ENCODE measurements at regions not wholly inside any gene's neighbourhood (a gene's known extent, or its start where the extent isn't known, plus 50 kb on each side); places are given as distances from the start of the nearest gene placed in this dataset.
"Not testable (repeated sequence)": the region's sequence is repeated elsewhere in the genome, so short reads cannot be mapped to it uniquely, and the experiment has no call there.

- Histone ChIP-seq H3K36me3 (ENCODE audit: insufficient read depth in 1 of 2, low read depth in 1 of 2) (no peaks in the 10 kb centered on the region), H3K27ac (no peak overlapping the region), H3K4me1 (no peaks in the 10 kb centered on the region), H3K9me3 (no peaks in the 10 kb centered on the region), H3K27me3 (ENCODE audit: insufficient read depth in 3 of 3, low read length in 2 of 3) (no peaks in the 10 kb centered on the region), H3K4me3 (no peak overlapping the region)
- no peak for TF ChIP-seq CTCF (IDR thresholded peaks at IDR 0.05)
- DNase-seq (no peak), ATAC-seq (no peak)
- intact Hi-C loops (cut with DNase I): no loop called here
- WGBS, 3 donors: 66 to 74% (median 69%) methylated on average over 5 of the region's 5 CpGs
These were observed 194.2 kb downstream of the EBLN2 start for GRCh38 chr3:73255609-73256029.

- Histone ChIP-seq H3K4me1 (no peaks in the 10 kb centered on the region), H3K27me3 (ENCODE audit: insufficient read depth in 3 of 3, low read length in 2 of 3) (no peaks in the 10 kb centered on the region), H3K36me3 (ENCODE audit: insufficient read depth in 1 of 2, low read depth in 1 of 2) (no peaks in the 10 kb centered on the region), H3K9me3 (no peaks in the 10 kb centered on the region), H3K4me3 (no peak overlapping the region), H3K27ac (no peak overlapping the region)
- no peak for ATAC-seq
- no peak for DNase-seq
- 83 to 91% (median 83%) methylated on average over 4 of the region's 4 CpGs for WGBS, 3 donors
- no peak for TF ChIP-seq CTCF (IDR thresholded peaks at IDR 0.05)
- intact Hi-C loops (cut with DNase I): no loop called here
These were observed 195.7 kb downstream of the EBLN2 start for GRCh38 chr3:73257186-73257585.

GRCh38 chr3:73258057-73258456 is 196.6 kb downstream of the EBLN2 start:
- Histone ChIP-seq H3K9me3 (no peaks in the 10 kb centered on the region), H3K4me3 (no peak overlapping the region), H3K36me3 (ENCODE audit: insufficient read depth in 1 of 2, low read depth in 1 of 2) (no peaks in the 10 kb centered on the region), H3K27ac (no peak overlapping the region), H3K4me1 (no peaks in the 10 kb centered on the region), H3K27me3 (ENCODE audit: insufficient read depth in 3 of 3, low read length in 2 of 3) (no peaks in the 10 kb centered on the region)
- ATAC-seq (no peak), DNase-seq (no peak)
- no peak for TF ChIP-seq CTCF (IDR thresholded peaks at IDR 0.05)
- 81 to 87% (median 83%) methylated on average over 4 of the region's 4 CpGs for WGBS, 3 donors
- intact Hi-C loops (cut with DNase I): no loop called here

- H3K4me1 ChIP-seq: no peaks in the 10 kb centered on the region
- 26 to 56% (median 53%) methylated on average over 2 of the region's 2 CpGs for WGBS, 3 donors
- TF ChIP-seq CTCF (IDR thresholded peaks at IDR 0.05): no peak
- intact Hi-C loops (cut with DNase I): no loop called here
- H3K36me3 ChIP-seq (ENCODE audit: insufficient read depth in 1 of 2, low read depth in 1 of 2): no peaks in the 10 kb centered on the region
- H3K27me3 ChIP-seq (ENCODE audit: insufficient read depth in 3 of 3, low read length in 2 of 3): no peaks in the 10 kb centered on the region
- H3K4me3 ChIP-seq: no peak overlapping the region
- DNase-seq: no peak
- no peak for ATAC-seq
- H3K27ac ChIP-seq: no peak overlapping the region
- no peaks in the 10 kb centered on the region for H3K9me3 ChIP-seq
These were observed 197.8 kb downstream of the EBLN2 start for GRCh38 chr3:73259291-73259690.

- no peaks in the 10 kb centered on the region for H3K9me3 ChIP-seq
- no peak for ATAC-seq
- intact Hi-C loops (cut with DNase I): no loop called here
These were observed 198.4 kb downstream of the EBLN2 start for GRCh38 chr3:73259856-73260255.

GRCh38 chr3:73266558-73266957 is 205.1 kb downstream of the EBLN2 start:
- H3K27ac ChIP-seq; H3K4me3 ChIP-seq; ATAC-seq; H3K36me3 ChIP-seq (ENCODE audit: insufficient read depth in 1 of 2, low read depth in 1 of 2); H3K9me3 ChIP-seq; intact Hi-C loops (cut with DNase I); H3K4me1 ChIP-seq; H3K27me3 ChIP-seq (ENCODE audit: insufficient read depth in 3 of 3, low read length in 2 of 3); DNase-seq: not testable (repeated sequence)
- 91 to 100% (median 95%) methylated on average over 1 of the region's 1 CpG for WGBS, 3 donors

More at GRCh38 chr3:73259856-73260255, 198.4 kb downstream of the EBLN2 start:
- Histone ChIP-seq H3K27me3 (ENCODE audit: insufficient read depth in 3 of 3, low read length in 2 of 3) (no peaks in the 10 kb centered on the region), H3K36me3 (ENCODE audit: insufficient read depth in 1 of 2, low read depth in 1 of 2) (no peaks in the 10 kb centered on the region), H3K4me1 (no peaks in the 10 kb centered on the region), H3K27ac (no peak overlapping the region), H3K4me3 (no peak overlapping the region)
- no peak for DNase-seq
- WGBS, 3 donors: 13 to 27% (median 16%) methylated on average over 1 of the region's 1 CpG
- no peak for TF ChIP-seq CTCF (IDR thresholded peaks at IDR 0.05)

GRCh38 chr3:73269126-73269525 is 207.7 kb downstream of the EBLN2 start:
- intact Hi-C loops (cut with DNase I); H3K9me3 ChIP-seq; DNase-seq; ATAC-seq; H3K36me3 ChIP-seq (ENCODE audit: insufficient read depth in 1 of 2, low read depth in 1 of 2); H3K27me3 ChIP-seq (ENCODE audit: insufficient read depth in 3 of 3, low read length in 2 of 3); H3K4me1 ChIP-seq; H3K27ac ChIP-seq; H3K4me3 ChIP-seq: not testable (repeated sequence)
- WGBS, 3 donors: 91 to 95% (median 91%) methylated on average over 6 to 23 of the region's 25 CpGs

Measured in psoas muscle (tissue), 7 donors.